Cerebellar cortex (tissue), 1 donor: ENCODE measurements at regions not wholly inside any gene's neighbourhood (a gene's known extent, or its start where the extent isn't known, plus 50 kb on each side); places are given as distances from the start of the nearest gene placed in this dataset.
"Not testable (repeated sequence)": the region's sequence is repeated elsewhere in the genome, so short reads cannot be mapped to it uniquely, and the experiment has no call there.

Experiments used
- DNase-seq: peaks from one replicate; pipeline ENCODE4 v3.0.0-alpha.2; 2015; ENCODE audit warnings: low spot score

DNA sequence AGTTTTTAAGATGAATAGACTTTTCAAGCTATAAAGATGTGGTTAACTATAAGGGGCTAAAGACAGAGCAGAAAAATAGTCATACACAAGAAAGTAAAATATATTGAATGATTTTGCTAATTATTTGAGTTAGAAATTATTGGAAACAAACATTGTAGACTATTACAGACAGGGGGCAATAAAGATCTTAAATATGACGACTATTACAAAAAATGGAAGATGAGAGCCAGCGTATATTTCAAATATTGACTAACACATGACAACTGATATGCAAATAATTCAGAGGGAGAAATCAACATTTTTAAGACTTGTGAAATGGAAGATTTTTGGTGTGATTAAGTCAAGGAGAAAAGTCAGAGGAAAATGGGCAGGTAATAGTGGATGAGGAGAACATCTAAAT lies 520.2 kb upstream of the NUDT12 start:
- no peak for DNase-seq

DNA sequence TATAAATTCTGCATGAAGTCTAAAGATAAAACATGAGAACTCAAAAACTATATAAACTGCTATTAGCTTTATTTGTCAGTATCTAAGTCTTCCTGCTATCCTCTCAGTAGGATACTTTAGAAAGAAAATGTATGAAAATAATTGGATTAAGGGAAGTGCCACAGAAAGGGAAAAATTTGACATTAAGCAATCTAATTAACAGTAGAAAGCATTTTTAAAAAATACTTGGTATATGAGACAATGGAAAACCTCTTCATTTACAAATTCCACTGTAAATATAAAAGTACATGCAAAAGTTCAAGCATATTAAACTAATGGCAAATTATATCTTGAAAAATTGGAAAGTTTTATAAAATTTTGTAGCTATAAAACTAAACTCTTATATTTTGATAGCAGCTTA lies 518.6 kb upstream of the NUDT12 start:
- no peak for DNase-seq

DNA sequence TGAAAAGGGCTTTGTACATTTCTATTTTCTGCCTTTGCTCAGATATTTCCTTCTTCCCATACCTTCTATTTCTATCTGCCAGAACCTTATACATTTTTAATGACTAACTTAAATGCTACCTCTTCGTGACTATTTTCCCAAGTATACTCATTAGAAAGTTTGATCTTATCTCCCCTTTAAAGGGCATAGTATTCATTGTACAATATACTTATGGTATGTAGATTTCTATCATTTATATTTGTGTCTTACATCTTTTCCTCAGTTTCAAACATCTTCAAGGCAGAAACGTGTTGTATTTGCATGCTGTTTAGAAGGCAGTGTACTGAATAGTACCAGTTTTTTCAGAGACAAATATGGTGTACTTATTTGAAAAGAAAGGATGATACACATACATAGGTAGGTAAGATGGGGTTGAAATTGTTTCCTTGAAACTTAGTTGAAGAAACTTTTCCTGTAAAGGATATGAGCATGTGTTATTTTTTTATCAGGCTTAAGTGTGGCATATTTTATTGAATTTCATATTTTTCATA lies 518.1 kb upstream of the NUDT12 start:
- DNase-seq, result no peak

DNA sequence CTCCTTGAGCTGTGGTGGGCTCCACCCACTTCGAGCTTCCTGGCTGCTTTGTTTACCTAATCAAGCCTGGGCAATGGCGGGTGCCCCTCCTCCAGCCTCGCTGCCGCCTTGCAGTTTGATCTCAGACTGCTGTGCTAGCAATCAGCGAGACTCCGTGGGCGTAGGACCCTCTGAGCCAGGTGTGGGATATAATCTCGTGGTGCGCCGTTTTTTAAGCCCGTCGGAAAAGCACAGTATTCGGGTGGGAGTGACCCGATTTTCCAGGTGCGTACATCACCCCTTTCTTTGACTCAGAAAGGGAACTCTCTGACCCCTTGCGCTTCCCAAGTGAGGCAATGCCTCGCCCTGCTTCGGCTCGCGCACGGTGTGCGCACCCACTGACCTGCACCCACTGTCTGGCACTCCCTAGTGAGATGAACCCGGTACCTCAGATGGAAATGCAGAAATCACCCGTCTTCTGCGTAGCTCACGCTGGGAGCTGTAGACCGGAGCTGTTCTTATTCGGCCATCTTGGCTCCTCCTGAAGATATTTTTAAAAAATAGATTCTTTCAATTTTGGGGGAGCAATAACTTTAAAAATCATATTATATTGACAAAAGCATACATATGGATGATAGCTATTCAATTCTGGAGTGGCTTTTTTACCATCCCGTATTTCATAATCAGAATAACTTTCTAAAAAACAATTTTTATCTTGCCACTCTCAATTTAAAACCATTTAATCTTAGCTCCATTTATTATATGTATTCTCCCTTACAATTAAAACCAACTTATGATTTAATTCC lies 517.5 kb upstream of the NUDT12 start:
- DNase-seq, result not testable (repeated sequence)

DNA sequence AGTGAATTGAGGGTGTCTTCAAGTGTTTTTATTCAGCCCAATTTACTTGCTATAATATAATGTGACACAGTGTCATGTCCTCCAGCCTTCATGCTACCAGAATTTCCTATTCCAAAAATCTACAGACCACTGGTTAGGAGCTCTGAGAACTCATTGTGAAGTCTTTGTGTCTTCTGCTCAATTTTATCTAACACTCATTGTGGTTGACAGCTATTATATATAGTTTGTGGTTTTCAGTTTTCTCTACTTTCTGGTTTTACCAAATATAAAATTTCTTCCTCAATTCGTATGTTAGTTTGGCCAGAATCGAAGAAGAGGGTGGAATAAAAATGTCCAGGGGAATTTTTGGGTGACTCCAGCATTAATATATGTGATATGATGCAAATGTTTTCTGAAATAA lies 509.3 kb upstream of the NUDT12 start:
- DNase-seq, result no peak

DNA sequence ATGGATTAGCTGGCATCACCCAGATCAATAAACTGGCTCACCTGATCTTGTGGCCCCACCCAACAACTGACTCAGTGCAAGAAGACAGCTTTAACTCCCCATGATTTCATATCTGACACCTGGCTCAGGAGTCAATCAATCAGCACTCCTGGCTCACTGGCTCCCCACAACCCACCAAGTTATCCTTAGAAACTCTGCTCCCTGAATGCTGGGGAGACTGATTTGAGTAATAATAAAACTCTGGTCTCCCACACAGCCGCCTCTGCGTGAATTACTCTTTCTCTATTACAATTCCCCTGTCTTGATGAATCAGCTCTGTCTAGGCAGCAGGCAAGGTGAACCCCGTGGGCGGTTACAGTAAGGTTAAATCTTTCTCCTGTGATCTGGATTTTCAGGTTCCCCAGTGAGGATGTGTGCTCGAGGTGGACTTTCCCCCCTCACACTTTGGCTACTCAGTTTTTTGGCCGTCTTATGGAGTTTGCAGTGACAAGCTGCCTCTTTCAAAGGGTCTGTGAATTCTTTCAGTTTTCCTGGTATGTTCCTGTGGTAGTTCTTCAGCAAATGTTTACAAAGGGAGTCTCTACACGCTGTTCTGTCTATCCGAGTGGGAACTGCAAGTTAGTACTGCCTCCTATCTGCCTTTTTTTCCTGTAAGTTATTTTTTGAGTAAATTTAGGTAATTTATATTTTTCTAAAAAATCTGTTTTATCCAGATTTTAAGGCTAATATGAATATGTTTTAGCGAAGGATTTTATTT lies 500.2 kb upstream of the NUDT12 start:
- peak; percentile 13 for DNase-seq

DNA sequence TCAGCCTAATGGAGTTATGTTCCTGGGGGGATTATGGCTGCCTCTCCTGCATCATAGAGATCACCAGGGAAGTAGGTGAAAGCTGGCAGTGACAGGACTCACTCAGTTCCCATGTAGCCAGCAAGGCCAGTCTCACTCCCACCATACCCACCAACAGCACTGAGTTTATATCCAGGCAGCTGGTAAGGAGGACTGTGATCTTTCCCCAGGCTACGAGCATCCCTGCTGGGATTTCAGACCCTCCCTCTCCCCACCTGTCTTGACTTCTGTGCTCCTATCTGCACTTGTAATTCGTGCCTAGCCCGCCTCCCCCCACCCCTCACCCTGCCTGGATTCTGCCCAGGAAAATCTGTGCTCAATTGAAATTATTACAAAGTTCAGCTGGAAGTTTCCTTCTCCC lies 499.1 kb upstream of the NUDT12 start:
- no peak for DNase-seq

DNA sequence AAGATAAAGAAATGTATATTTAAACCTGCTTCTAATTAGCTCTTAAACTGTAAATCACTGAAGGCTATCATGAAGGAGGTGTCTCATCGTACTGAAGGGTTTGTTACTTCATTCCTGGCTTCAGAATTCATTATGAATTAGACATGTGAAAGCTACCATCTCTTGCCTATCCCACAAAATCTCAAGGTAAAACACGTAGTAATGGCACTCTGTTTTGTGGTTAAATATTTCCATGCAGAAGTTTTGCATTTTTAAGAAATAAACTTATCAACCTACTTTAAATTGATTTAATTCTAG lies 490.7 kb upstream of the NUDT12 start:
- DNase-seq, result no peak

DNA sequence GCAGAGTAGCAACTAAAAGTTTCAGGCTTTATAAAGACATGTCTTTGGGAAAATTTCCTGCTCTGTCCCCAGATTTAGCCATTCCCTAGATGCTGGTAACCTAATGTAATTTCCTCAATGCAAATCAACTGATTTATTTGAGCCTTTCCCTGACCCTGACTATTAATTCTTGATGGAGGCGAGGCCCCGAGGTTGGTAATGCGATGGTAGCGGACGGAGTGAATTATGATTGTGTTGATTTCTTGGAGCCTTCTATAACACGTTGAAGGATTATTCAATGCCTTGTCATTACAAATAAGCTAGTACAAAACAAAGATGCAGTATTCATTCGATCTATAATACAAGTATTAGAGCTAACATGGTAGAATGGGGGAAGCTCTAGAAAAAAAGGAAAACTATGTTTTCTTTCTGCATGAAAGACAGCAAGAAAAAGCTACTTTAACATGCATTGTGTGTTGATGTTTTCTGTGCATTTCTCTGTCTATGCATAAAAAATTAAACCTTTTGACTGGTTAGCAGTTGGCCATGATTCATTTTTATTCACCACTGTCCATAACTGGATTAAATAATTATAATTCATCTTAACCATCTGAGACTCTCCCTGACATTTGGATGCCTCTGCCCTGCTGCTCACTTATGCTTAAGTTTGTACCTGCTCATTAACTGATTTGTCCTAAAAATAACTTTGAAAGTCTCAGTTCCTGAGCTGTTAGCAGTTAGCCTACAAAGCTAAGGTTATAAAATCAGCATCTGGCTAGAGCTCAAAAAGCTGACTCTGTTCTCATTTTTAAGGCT lies 490.2 kb upstream of the NUDT12 start:
- DNase-seq, result peak; percentile 15

DNA sequence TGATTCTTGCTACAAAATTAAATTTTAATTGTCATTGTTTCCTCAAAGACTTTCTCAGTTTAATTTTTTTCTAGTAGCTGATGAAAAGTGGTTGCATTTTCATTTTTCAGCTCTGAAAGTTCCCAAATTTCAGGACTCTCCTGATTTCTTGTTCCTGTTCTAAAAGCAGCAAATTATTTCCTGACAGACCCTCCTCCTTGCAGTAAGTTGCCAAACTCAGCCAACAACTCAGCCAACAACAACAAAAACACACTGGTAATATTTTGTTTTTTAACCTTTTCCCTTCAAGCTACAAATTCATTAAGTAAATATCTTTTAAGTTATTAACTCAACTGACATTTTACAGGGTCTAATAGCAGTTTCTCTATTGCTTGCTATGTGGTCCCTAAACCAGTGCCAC lies 487.8 kb upstream of the NUDT12 start:
- no peak for DNase-seq

DNA sequence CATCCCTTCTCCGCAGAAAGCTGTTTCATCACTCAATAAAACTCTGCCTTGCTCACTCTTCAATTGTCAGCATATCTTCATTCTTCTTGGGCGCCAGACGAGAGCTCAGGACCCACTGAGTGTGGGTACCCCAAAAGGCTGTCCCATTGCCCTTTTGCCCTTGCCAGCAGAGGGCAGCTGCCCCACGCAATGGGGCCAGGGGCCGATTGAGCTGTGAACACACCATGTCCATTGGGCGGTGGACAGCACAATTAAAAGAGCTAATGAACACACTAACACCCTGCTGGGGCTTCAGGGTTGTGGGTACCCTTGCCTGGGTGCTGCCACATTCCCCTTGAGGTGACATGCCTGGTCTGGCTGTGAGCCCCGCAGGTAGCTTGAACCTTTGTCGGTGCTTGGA lies 487.2 kb upstream of the NUDT12 start:
- no peak for DNase-seq

DNA sequence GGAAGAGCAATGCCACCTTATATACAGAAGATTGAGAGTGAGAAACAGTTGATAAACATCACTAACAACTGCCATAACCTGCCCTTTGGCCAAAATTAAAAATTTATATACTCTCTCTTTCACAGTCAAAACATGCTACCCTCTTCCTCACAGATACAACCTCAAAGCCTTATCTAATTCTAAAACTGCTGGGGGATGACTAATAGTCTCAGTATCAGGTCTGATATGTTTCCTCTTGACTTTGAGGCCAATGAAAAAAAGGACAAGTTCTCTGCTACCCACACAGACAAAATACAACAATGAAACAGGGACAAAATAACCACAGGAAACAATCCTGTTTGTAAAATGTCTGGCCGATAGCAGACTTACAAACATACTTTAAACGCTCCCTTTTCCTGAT lies 485.6 kb upstream of the NUDT12 start:
- no peak for DNase-seq

DNA sequence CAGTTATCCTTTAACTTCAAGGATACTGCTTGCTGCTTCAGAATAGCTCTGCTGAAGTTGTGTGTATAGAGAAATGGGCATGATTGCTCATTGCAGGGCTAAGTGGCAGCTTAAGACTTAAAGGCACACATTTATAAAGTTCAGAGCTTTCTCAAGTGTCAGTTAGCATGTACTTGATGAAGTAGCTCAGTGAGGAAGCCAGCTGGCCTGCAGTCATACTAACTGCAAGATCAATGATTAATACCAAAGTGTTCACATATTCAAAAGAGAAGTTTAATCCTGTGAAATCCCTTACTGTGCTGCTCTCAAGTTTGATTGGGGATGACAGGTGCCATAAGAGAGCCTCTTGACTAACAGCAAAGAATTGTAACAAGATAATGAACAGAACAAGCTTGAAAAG lies 483.4 kb upstream of the NUDT12 start:
- no peak for DNase-seq

DNA sequence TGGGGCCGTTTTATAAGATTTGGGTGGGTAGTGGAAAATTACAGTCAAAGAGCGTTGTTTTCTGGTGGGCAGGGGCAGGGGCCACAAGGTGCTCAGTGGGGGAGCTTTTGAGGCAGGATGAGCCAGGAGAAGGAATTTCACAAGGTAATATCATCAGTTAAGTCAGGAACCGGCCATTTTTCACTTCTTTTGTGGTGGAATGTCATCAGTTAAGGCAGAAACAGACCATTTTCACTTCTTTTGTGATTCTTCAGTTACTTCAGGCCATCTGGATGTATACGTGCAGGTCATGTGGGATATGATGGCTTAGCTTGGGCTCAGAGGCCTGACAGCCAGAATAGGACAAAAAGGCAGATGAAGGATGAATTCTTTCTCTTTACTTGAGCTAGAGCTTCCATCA lies 477.3 kb upstream of the NUDT12 start:
- not testable (repeated sequence) for DNase-seq

DNA sequence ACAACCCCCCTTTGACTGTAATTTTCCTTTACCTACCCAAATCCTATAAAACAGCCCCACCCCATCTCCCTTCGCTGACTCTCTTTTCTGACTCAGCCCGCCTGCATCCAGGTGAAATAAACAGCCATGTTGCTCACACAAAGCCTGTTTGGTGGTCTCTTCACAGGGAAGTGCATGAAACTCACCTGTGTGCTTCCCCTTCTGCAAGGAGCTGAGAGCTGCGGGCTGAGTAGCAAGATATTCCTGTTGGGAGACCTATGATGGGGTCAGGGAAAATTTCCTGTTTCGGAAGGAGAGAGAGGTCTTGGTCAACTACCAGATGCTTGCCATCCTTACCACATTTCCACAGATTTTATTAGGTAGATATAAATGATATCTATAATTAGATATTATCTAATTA lies 474.5 kb upstream of the NUDT12 start:
- DNase-seq, result not testable (repeated sequence)

DNA sequence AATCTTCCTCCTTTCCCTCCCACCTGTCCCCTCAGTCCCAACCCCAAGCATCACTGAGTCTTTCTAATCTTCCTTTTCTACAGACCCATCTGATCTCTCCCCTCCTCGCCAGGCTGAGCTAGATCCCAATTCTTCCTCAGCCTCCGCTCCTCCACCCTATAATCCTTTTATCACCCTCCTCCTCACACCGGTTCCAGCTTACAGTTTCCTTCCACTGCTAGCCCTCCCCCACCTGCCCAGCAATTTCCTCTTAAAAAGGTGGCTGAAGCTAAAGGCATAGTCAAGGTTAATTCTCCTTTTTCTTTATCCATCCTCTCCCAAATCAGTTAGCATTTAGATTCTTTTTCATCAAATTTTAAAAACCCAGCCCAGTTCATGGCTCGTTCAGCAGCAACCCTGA lies 470.6 kb upstream of the NUDT12 start:
- DNase-seq, result not testable (repeated sequence)

DNA sequence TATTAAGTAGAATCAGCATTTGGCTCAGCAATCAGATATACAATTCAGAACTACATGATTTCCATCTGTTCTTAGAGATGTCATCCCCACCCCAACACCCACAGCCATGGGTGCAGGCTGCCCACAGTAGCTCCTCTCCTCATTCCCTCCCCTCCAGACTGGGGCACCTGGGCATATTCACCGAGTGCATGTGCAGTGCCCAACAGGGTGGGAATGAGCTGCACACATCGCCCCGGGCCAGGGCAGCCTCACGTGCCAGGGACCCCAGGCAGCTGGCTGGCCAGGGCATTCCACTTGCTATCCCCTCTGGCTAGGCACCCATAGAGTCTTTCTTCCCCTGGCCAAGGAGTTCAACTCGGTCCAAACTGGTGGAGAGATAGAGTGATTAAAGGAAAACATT lies 461.9 kb upstream of the NUDT12 start:
- no peak for DNase-seq

DNA sequence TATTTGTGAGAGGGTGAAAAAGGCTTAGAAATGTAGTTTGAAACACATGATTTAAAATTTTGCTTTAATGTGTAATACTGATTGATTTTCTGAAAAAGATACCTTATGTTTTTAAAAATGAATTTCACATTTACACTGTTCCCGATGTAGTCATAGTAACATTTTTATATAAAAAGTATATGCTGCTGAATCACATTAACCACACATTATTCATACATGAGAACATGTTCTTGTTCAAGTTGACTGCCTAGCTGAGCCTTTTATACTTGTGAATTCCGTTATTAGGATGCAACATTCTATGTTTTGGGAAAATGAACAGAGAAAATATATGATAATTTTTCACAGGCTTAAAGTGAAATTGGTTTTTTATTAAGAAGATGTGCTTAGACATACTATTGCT lies 461.1 kb upstream of the NUDT12 start:
- DNase-seq, result no peak

DNA sequence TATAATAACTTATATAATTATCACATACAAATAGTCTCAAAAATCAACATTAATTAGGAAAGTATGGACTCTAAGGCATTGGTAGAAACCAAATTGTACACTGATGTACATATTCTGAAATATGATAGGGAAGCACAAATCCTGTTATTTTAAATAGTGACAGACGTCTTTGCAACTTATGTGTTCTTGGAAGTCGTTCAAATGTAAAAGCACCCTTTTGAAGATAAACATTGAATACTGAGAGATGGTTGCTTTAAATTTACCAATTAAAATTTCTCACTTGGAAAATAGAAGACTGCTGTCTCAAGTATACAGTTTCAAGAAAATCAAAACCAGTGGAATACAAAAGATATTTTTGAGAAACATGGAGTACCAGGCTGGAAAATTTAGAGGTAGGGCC lies 457.4 kb upstream of the NUDT12 start:
- no peak for DNase-seq

DNA sequence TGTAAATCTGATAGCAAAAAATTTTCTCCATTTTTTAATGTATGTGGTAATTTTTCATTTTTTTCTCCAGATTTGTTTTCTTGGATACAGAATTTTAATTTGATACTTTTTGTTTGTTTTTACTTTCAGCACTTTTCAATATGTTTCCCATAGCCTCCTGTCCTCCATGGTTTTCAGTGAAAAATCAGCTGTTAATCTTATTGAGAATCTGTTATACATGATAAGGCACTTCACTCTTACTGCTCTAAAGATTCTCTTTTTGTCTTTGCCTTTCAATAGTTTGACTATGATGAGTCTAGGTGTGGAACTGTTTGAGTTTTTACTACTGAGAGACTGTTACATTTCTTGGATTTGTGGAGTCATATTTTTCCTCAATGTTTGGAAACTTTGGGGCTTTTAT lies 455.7 kb upstream of the NUDT12 start:
- DNase-seq, result no peak

DNA sequence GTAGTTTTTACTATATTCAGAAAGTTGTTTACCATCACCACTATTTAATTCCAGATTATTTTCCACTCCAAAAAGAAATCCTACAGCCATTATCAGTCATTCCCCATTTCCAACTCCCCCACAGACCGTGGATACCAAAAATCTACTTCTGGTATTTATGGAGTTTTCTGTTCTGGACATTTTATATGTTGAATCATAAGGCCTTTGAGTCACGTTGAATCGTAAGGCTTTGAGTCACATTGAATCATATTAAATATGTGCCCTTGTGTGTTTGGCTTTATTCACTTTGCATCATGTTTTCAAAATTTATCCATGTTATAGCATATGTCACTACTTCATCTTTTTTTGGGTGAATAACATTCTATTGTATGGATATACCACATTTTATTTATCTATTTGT lies 454.1 kb upstream of the NUDT12 start:
- no peak for DNase-seq

DNA sequence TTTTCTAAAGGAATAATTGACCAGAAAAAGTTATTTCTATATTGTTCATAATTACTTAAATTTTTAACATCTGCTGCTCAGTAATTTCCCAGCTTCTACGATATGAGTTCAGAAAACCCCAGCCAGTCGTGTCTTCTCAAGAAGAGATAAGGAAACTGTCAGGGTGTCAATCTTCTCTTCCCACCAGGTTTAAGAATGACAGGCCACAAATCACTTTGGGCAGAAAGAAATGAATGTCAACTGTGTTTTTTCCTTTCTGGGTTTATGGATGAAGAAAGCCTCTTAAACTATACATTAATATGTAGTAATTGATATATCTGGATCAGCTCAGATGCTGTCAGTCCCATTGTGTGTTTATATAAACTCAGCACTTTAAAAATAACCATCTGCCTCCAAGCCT lies 453.2 kb upstream of the NUDT12 start:
- DNase-seq, result no peak

DNA sequence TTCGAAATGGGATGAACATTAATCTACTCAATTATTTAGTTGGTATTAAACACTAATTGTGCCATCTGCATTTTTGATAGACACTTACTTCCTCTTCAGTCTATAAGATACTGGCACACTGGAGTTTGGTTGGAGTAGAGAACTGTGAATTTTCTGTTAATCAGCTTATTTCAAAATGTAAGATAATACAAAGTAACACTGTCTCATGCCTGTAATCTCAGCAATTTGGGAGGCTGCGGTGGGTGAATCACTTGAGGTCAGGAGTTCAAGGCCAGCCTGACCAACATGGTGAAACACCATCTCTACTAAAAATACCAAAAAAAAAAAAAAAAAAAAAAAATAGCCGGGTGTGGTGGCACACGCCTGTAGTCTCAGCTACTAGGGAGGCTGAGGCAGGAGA lies 440.2 kb upstream of the NUDT12 start:
- DNase-seq, result not testable (repeated sequence)
